NOMO-1 (cell line): ENCODE measurements at regions not wholly inside any gene's neighbourhood (a gene's known extent, or its start where the extent isn't known, plus 50 kb on each side); places are given as distances from the start of the nearest gene placed in this dataset.

Experiments
- DNase-seq, 2 experiments: peaks; one replicate each; lab custom pipeline; 2025; ENCODE audit not compliant: unreplicated experiment in 2 of 2; lab: John Stamatoyannopoulos, UW

GRCh38 chr9:117549444-117549843 is 134.6 kb upstream of the ASTN2 start:
- DNase-seq, result no peak

GRCh38 chr9:117548556-117548955 is 133.7 kb upstream of the ASTN2 start:
- no peak for DNase-seq

DNA sequence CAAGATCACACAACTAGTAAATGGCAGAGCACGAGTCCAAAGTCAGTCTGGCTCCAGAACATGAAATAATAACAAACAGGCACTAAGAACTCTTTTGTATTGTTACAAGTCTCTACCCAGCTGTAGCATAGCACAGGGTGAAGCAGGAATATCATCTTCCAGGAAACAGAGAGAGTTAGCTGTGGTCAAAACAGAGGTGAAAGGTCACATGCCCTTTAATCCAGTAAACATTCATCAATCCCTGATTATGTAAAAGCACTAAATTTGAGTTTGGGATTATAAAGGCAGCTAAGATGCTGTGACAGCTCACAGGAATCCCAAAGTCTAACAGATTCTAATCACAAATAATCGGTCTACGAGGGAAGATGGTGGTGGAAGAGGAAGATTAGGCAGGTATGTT is 133.0 kb upstream of the ASTN2 start:
- DNase-seq, result no peak

- no peak for DNase-seq
Observed at GRCh38 chr9:117546894-117547678, 132.2 kb upstream of the ASTN2 start.

DNA sequence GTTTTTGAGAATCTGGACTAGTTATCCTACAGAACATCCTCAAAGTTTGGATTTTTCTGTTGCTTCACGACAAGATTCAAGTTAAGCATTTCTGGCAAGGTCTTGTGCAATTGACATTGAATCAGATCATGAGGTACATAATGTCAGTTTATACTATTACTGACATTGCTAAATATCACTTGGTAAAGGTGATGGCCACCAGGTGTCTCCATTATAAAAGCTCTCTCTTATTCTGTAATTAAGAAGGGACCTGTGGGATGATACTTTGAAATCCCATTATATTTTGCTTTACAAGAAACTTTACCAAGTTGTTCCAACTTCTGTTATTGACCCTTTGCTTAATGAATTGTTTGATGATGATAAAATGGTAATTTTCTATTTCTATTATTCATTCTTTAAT is 131.0 kb upstream of the ASTN2 start:
- no peak for DNase-seq

GRCh38 chr9:117543089-117543488 is 128.2 kb upstream of the ASTN2 start:
- DNase-seq, result no peak

DNA sequence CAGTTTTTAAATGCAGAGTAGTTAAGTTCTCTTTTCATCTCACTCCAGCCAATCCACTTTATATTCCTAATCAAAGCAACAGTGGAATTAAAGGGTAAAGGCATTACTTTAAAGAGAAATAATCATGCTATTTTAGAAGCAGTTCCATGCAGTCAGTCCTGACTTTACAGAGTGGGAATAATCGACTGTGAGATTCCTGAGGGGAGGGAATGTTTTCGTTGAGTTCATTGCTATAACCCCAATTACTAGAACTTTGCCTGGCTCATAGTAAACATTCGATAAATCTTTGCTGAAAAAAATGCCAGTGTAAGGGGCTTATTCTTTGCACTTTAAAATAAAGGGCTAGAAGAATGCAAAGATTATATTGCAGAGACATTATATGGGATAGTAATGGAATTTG is 127.2 kb upstream of the ASTN2 start:
- no peak for DNase-seq

- no peak for DNase-seq
Observed at GRCh38 chr9:117541181-117541580, 126.3 kb upstream of the ASTN2 start.

- no peak for DNase-seq
Observed at GRCh38 chr9:117535973-117536372, 121.1 kb upstream of the ASTN2 start.

GRCh38 chr9:117535434-117535833 is 120.6 kb upstream of the ASTN2 start:
- no peak for DNase-seq

GRCh38 chr9:117528225-117528624 is 113.4 kb upstream of the ASTN2 start:
- DNase-seq, result no peak

DNA sequence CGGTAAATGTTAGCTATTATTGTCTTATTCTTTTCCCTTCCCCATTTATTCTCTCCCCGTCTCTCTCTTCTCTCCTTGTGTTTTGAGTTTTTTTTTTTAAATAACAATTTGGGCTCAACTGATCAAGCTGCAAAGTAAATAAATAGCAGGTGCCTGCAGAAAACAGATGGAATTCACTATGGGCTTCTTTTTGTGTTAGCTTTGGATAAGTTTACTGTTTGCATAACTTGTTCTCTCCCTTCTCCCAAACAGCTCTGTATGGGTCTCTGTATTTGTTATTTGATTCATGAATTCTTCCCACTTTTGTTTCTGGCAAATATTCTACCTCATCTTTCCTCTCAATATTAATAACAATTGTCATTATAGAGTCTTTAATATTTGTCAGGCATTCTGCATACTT is 111.8 kb upstream of the ASTN2 start:
- no peak for DNase-seq

DNA sequence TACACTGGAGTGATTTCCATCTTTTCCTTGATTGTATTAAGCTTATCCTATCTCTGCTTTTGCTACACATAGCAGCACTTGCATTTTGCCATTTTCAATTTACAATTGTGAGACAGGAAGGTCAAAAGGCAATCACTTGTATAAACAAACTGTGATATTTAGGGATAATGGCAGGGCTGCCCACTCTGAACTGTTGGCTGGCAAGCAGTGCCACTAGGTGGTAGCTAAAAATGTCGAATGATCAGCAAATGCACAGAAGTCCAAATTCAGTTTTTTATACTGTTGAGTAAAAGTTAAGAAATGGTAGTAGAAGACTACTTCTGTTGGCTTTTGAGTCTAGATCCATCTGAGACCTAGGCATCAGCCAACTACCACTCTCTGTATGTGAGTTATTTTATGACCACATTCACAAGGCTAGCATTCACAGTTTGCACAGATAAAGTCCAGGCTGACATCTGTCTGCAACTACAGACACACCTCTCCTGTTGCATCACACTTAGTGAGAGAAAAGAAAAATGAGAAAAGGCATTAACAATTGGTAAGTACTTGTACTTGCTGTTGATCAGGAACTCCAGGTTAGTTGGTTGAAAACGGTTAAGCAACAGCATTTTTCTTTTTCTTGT is 108.8 kb upstream of the ASTN2 start:
- no peak for DNase-seq

DNA sequence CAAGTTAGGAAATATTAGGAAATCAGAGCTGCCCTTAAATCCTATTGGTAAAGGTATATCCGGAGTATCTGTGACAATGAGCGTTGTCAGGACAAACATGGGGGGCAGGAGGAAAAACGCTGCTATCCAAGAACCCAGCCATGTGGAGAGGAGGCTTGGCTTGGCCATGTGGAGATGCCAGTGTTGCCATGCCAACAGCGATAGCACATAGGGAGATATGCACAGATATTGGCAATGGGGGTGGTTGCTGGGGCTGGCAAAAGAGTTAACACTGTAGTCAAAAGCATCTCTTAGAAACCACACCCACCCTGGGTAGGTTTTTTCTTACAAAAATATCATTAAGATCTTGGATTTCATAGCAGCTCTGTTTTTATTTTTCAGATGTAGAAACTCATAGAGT is 106.4 kb upstream of the ASTN2 start:
- DNase-seq, result no peak

- DNase-seq, result no peak
Observed at GRCh38 chr9:117516676-117517632, 102.1 kb upstream of the ASTN2 start.

DNA sequence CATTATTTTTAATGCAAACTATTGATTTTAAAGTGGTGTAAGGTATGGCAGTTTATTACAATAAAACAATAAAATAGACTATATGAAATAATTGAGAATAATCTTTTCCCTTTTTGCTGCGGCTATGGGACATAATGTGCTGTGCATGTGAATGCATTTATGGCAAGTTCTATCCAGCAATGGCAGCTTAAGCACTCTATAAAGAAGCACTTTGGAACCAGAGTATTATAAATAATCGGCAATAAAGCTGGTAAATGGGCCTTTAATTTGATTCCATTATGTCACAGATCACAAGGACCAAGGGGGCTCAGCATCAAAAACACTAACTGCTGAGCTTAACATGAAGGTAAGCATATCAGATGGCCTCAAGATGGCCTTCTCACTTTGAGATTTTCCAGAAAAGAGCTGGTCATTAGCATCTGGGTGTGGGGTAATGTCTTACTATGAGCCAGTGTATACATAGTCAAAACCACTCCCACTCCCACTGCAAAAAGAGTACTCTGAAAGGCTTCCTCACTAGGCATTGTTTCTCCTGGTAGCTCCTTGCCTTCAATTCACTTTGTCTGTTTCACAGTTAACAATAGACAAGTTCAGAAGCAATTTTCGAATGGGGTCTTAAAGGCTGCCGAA is 97.1 kb upstream of the ASTN2 start:
- DNase-seq, result no peak

DNA sequence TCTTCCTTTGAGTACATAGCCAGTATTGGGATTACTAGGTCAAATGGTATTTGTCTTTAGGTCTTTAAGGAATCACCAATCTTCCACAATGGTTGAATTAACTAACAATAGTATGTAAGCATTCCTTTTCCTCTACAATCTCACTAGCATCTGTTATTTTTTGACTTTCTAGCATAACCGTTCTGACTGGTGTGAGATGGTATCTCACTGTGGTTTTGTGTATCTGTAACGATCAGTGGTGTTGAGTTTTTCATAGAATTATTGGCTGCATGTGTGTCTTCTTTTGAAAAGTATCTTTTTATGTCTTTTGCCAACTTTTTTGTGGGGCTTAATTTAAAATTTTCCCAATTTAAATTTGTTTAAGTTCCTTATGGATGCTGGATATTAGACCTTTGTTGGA is 81.5 kb upstream of the ASTN2 start:
- DNase-seq, result no peak

DNA sequence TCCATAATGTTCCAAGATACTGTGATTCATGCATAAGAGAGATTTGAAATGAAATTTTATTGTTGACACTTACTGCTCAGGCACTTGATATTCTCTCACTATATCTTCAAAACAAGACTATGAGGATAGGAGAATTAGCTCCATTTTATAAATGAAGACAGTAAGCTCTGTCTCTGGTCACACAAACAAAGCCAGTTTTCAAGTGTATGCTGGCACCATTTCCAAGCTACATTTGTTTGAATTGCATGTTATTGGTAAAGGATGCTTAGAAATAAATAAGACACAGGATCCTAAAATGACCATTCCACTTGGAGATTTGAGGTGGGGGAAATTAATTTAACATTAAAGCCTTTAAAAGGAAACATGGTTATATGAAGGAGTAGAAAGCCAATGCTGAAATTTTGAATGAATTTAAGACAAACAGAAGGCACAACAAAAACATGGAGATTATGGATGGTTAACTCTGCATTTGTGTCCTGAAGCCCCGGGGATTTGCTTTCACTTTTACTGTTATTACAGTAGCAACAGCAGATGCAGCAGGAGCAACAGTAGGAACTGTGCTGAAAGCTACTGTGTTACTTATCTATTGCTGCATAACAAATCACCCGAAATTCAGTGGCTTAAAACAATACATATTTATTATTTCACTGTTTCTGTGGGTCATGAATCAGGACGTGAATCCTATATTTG is 79.7 kb upstream of the ASTN2 start:
- DNase-seq, result no peak

GRCh38 chr9:117492476-117492875 is 77.6 kb upstream of the ASTN2 start:
- DNase-seq, result no peak

GRCh38 chr9:117491491-117491890 is 76.6 kb upstream of the ASTN2 start:
- no peak for DNase-seq
